Keratinocyte (primary cell): ENCODE measurements at regions not wholly inside any gene's neighbourhood (a gene's known extent, or its start where the extent isn't known, plus 50 kb on each side); places are given as distances from the start of the nearest gene placed in this dataset.

Source experiments
- DNase-seq: peaks from one replicate; pipeline ENCODE4 v3.0.0-alpha.2; 2011; ENCODE audit warnings: low read depth, missing footprints, low spot score
- FAIRE-seq: peaks from 2 replicates; lab custom pipeline; 2011; peaks lifted over from hg19 to GRCh38; lab: Jason Lieb, UNC
- H2AFZ ChIP-seq: 2 replicates; pipeline ENCODE4 v1.6.0; 2012; ENCODE audit warnings: low read length, control low read depth, inconsistent platforms; ENCODE audit not compliant: control insufficient read depth
- H3K27ac ChIP-seq: 2 replicates; pipeline ENCODE4 v1.5.1; 2011; ENCODE audit warnings: low read length; ENCODE audit not compliant: control insufficient read depth, insufficient read depth
- H3K27me3 ChIP-seq: 3 replicates; pipeline ENCODE4 v1.6.0; 2011; ENCODE audit warnings: low read length; ENCODE audit not compliant: control insufficient read depth, insufficient read depth; ENCODE audit errors: extremely low read depth
- H3K36me3 ChIP-seq, 2 experiments: 2 replicates in 1 of 2; 3 replicates in 1 of 2; pipeline ENCODE4 v1.5.1; 2011; ENCODE audit warnings: low read length in 2 of 2, mild to moderate bottlenecking in 1 of 2; ENCODE audit not compliant: control insufficient read depth in 2 of 2, insufficient read depth in 2 of 2; ENCODE audit errors: extremely low read depth in 1 of 2
- H3K4me1 ChIP-seq: 3 replicates; pipeline ENCODE4 v1.5.1; 2011; ENCODE audit warnings: low read length; ENCODE audit not compliant: control insufficient read depth, insufficient read depth; ENCODE audit errors: extremely low read depth
- H3K4me2 ChIP-seq: 3 replicates; pipeline ENCODE4 v1.6.0; 2011; ENCODE audit warnings: low read depth, low read length; ENCODE audit not compliant: control insufficient read depth, insufficient read depth; ENCODE audit errors: extremely low read depth
- H3K4me3 ChIP-seq, 3 experiments: fragments of 200-600 bp in 1 of 3; sonication (generic) in 1 of 3; 2 replicates in 2 of 3; 3 replicates in 1 of 3; pipeline ENCODE4 v1.5.1; 2011 to 2016; ENCODE audit warnings: low read length in 3 of 3, mild to moderate bottlenecking in 3 of 3, control low read depth in 2 of 3, inconsistent platforms in 1 of 3, low read depth in 1 of 3, mixed read lengths in 1 of 3, mixed run types in 1 of 3, moderate library complexity in 1 of 3; ENCODE audit not compliant: control insufficient read depth in 2 of 3, insufficient read depth in 2 of 3; ENCODE audit errors: extremely low read depth in 1 of 3
- H3K79me2 ChIP-seq: 2 replicates; pipeline ENCODE4 v1.6.0; 2012; ENCODE audit warnings: low read length; ENCODE audit not compliant: control insufficient read depth, insufficient read depth
- H3K9ac ChIP-seq: 3 replicates; pipeline ENCODE4 v1.6.0; 2011; ENCODE audit warnings: low read length; ENCODE audit not compliant: control insufficient read depth, insufficient read depth; ENCODE audit errors: extremely low read depth
- H3K9me1 ChIP-seq: 3 replicates; pipeline ENCODE4 v1.6.0; 2011; ENCODE audit warnings: low read length; ENCODE audit not compliant: control insufficient read depth, insufficient read depth; ENCODE audit errors: extremely low read depth
- H3K9me3 ChIP-seq: 2 replicates; pipeline ENCODE4 v1.5.1; 2012; ENCODE audit warnings: low read depth, low read length; ENCODE audit not compliant: control insufficient read depth
- H4K20me1 ChIP-seq: 3 replicates; pipeline ENCODE4 v1.6.0; 2011; ENCODE audit warnings: low read length; ENCODE audit not compliant: control insufficient read depth, insufficient read depth; ENCODE audit errors: extremely low read depth
- EZH2 ChIP-seq: IDR thresholded peaks from one replicate; pipeline ENCODE4 v1.6.1; 2012; ENCODE audit warnings: inconsistent platforms, mild to moderate bottlenecking, low read length, moderate library complexity
- dilution Hi-C: fragments of 300-500 bp; cut with MboI; formaldehyde crosslinking; loops from one replicate; pipeline ENCODE4 v1.7.0; 2020; ENCODE audit warnings: low sequenced_read_pairs; ENCODE audit not compliant: extremely low pct_ligation_motif_present
- TF ChIP-seq, protein P1 (sequence below), 3 experiments: IDR thresholded peaks in 1 of 3; conservative IDR thresholded peaks in 1 of 3; optimal IDR thresholded peaks in 1 of 3; 2 replicates in 2 of 3; 3 replicates in 1 of 3; pipeline versions ENCODE3 to v1.5.1; 2011; ENCODE audit warnings: low read length in 3 of 3, mild to moderate bottlenecking in 3 of 3, moderate library complexity in 2 of 3, control low read depth in 1 of 3, inconsistent platforms in 1 of 3; ENCODE audit not compliant: insufficient read depth in 2 of 3; ENCODE audit errors: extremely low read depth in 1 of 3

DNA sequence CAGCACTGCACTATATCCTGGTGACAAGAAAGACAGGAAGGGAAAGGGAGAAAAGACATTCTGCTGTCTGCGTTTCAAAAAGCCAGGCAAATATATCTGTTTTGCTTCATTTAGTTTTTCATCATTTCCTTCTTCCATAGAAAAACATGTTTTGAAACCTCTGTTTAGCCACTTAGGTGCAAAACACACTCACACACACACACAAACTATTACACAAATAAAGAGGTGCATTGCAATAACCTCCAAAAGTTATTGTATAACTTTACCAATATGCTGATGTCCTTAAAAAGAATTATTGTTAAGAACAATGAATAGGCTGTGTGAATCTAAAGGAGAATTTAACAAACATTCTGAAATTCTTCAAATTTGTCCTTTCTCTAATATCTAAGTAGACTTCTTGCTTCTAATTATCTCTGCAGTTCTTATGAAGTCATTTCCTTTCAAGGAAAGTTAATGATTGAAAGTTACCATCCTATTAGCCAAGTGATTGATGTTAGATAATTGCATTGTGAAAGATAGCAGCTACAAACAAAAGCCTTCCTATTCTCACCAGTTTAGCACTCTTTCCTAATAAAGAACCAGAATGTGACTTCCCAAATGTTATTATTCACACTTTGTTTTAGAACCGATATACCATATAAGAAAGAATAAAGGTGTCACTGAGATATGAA is 516.7 kb downstream of the KCNJ3 start:
- H4K20me1 ChIP-seq, result no peaks in the 10 kb centered on the region
- H3K9me3 ChIP-seq, result no peaks in the 10 kb centered on the region
- dilution Hi-C loops, result no loop called here
- no peaks in the 10 kb centered on the region for H3K27me3 ChIP-seq
- H3K79me2 ChIP-seq, result no peaks in the 10 kb centered on the region
- no peak for FAIRE-seq
- H2AFZ ChIP-seq, result no peak overlapping the region
- no peak overlapping the region for H3K4me3 ChIP-seq
- no peaks in the 10 kb centered on the region for H3K36me3 ChIP-seq
- no peak overlapping the region for H3K27ac ChIP-seq
- H3K4me1 ChIP-seq, result no peaks in the 10 kb centered on the region
- TF ChIP-seq, protein P1, sequence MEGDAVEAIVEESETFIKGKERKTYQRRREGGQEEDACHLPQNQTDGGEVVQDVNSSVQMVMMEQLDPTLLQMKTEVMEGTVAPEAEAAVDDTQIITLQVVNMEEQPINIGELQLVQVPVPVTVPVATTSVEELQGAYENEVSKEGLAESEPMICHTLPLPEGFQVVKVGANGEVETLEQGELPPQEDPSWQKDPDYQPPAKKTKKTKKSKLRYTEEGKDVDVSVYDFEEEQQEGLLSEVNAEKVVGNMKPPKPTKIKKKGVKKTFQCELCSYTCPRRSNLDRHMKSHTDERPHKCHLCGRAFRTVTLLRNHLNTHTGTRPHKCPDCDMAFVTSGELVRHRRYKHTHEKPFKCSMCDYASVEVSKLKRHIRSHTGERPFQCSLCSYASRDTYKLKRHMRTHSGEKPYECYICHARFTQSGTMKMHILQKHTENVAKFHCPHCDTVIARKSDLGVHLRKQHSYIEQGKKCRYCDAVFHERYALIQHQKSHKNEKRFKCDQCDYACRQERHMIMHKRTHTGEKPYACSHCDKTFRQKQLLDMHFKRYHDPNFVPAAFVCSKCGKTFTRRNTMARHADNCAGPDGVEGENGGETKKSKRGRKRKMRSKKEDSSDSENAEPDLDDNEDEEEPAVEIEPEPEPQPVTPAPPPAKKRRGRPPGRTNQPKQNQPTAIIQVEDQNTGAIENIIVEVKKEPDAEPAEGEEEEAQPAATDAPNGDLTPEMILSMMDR (optimal IDR thresholded peaks at IDR 0.05 in 1 of 3, IDR thresholded peaks at IDR 0.05 in 1 of 3, conservative IDR thresholded peaks at IDR 0.05 in 1 of 3; ENCODE audit: extremely low read depth in 1 of 3, insufficient read depth in 2 of 3, low read length in 3 of 3), result no peak
- no peak for TF ChIP-seq EZH2
- H3K9me1 ChIP-seq, result no peaks in the 10 kb centered on the region
- no peak overlapping the region for H3K4me2 ChIP-seq
- H3K9ac ChIP-seq, result no peak overlapping the region
- DNase-seq, result no peak

DNA sequence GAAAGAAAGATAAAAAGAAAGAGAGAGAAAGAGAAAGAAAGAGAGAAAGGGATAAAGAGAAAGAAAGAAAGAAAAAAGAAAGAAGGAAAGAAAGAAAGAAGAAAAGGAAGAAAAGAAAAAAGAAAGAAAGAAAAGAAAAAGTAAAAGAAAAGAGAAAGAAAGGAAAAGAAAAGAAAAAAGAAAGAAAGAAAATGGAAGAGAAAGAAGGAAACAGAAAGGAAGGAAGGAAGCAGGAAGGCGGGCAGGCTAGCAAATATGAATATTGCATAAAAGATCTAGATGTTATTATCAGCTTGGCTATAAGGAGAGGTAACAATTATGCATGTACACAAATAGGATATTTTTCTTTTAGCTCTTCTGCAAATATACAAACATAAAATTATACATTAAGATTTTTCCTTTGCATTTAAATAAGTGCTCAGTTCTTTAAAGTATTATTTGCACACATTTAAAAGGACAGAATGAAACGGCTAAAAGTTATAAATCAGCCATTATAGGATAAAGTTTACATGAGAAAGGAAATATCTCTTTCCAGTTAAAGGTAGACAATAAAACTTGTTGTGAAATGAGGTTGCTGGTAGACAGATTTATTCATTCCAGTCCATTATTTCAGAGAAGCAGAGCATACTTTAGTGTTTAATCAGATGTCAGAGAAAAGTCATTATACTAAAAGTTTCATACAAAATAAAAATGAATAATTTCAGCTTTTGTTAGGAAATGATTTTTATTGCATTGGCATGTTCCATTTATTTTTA is 511.4 kb downstream of the KCNJ3 start:
- H2AFZ ChIP-seq, result no peak overlapping the region
- H3K4me2 ChIP-seq, result no peak overlapping the region
- H3K27ac ChIP-seq, result no peak overlapping the region
- no peaks in the 10 kb centered on the region for H4K20me1 ChIP-seq
- no peaks in the 10 kb centered on the region for H3K79me2 ChIP-seq
- H3K4me3 ChIP-seq, result no peak overlapping the region
- TF ChIP-seq, protein P1 (optimal IDR thresholded peaks at IDR 0.05 in 1 of 3, IDR thresholded peaks at IDR 0.05 in 1 of 3, conservative IDR thresholded peaks at IDR 0.05 in 1 of 3; ENCODE audit: extremely low read depth in 1 of 3, insufficient read depth in 2 of 3, low read length in 3 of 3), result no peak
- no peak for TF ChIP-seq EZH2
- no peaks in the 10 kb centered on the region for H3K27me3 ChIP-seq
- H3K36me3 ChIP-seq, result no peaks in the 10 kb centered on the region
- DNase-seq (no peak), FAIRE-seq (no peak)
- dilution Hi-C loops, result no loop called here
- no peaks in the 10 kb centered on the region for H3K9me1 ChIP-seq
- H3K9me3 ChIP-seq, result no peaks in the 10 kb centered on the region
- H3K4me1 ChIP-seq, result no peaks in the 10 kb centered on the region
- no peak overlapping the region for H3K9ac ChIP-seq
